DMS53 (cell line): ENCODE measurements at regions not wholly inside any gene's neighbourhood (a gene's known extent, or its start where the extent isn't known, plus 50 kb on each side); places are given as distances from the start of the nearest gene placed in this dataset.
"Not testable (repeated sequence)": the region's sequence is repeated elsewhere in the genome, so short reads cannot be mapped to it uniquely, and the experiment has no call there.

Source experiments
- DNase-seq: peaks from one replicate; lab custom pipeline; 2025; lab: John Stamatoyannopoulos, UW

DNA sequence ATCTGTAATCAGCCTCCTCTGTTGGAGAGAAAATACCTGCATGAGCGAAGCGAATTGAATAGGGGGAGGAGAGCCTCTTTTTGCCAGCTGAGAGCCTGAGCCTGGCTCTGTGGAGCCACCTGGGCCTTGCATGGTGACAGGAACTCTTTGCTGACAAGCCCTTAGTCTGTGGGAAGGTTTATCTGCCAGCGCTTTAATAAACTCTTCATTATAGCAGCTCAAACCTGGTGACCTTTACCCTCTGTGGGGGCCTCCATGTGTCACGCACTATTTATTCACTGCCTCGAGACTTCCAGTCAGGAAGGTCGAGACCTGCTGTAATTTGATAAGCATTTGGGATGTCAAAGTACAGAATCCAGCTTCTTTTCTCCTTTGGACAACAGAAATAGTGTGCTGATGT is 282.6 kb downstream of the CBLN1 start:
- no peak for DNase-seq

DNA sequence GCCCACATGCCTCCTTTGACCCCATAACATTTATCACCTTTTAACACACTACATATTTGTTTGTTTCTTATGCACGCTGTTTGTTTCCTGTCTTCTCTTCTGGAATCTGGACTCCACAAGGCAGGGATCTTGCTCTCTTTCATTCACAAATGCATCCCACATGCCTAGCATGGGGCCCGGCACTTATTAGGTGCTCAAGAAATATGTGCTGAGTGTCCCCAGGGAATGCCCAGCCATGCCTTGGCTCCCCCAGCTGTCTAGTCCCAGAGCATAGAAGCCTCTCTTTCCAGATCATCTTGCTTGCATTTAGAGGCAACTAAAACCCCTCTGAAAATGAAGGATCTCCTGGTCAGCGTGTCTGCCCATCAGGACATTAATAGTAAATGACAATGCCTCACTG is 283.7 kb downstream of the CBLN1 start:
- no peak for DNase-seq

DNA sequence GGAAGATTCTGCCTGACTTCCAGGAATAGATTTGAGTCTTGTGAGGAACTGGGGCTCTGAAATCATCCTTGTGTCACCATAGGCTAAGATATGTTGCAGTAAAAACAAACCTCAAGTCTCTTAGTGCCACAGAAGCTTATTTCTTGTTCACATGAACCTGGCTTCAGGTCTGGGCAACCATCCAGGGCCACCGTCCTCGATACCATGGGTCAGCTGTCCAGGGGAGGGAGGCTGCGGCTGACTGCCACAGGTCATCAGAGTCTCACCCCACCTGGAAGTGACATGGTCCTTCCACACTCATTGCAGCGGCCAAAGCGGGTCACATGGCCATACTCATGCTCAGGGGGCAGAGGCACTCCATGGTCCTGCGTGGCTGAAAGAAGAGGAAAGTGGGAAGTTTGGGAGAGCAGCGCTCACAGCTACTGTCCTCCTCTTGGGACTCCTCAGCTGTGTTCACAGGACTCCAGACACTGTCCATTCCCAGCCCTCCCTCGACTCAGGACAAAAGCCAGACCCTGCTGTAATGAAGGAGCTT is 284.5 kb downstream of the CBLN1 start:
- DNase-seq = no peak

DNA sequence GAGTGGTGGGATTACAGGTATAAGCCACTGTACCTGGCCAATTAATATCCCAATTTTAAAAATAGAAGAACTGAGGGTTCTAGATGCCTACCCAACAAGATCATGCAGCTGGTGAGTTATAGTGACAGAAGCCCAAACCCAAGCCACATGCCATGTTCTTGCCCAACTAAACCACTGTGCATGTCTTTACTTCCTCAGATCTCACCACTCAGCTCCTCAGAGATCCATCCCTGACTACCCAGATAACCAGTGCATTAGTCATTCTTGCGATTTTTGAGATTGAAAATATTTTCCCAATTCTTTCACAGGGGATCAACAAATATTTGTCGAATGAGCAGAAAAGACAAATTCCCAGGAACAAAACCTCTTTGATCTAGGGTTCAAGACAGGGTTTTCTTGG is 303.1 kb downstream of the CBLN1 start:
- no peak for DNase-seq

DNA sequence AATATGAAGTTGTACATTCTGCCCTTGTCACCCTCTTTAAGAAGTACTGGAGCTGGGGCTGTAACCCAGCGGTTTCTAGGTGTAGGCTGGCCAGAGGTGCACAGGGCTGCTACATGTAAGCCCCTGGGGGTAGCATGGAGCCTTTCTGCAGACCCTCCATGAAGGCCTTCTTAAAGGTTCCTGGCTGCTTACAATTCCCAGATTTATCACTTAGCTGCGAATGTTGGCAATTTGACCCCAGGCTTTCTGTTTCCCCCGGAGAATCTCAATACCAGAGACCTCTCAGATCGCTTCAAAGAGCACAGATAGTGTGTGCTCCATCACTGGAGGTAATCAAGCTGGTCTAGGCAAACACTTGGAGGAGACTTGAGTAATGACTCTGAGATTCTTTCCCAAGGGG is 309.4 kb downstream of the CBLN1 start:
- no peak for DNase-seq

DNA sequence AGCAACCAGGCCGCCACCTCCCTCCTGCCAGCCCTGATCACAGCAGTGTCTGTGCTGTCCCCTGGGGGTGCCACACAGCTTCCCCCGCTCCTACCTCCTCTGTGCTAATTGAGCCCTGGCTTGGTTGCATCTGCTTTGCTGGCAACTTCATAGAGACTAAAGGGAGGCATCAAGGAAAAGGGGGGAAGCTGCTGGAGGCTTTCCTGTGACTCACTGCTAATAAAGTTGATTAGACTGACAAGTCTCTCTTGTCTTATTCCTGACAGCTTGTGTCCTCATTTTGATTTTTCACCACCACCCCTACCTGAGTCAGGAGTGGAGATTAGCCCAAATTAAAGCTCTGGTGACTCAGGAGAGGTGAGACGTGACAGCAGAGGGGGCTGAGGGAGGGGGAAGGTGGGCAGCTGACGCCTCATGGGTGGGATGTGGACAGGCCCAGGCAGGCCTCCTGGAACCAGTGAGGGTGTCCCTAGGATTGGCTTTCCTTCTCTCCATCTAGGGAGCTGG is 310.0 kb downstream of the CBLN1 start:
- no peak for DNase-seq

DNA sequence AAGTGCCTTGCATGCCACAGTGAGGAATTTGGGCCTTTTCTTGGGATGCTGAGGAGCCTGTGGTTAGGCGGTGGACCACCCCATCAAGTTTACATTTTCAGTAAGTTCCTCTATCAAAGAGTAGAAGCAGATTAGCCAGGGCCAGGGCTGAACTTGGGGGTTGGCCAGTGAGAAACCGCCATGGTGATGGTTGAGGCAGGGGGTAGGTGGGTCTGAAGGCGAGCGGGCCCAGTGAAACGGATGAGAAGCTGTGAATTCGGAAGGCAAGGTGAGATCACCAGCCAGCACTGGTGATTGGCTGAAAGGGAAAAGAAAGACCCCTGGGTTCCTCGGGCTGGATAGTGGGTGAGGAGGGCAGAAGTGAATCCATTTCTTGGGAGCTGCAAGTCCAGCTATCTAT is 311.4 kb downstream of the CBLN1 start:
- no peak for DNase-seq

DNA sequence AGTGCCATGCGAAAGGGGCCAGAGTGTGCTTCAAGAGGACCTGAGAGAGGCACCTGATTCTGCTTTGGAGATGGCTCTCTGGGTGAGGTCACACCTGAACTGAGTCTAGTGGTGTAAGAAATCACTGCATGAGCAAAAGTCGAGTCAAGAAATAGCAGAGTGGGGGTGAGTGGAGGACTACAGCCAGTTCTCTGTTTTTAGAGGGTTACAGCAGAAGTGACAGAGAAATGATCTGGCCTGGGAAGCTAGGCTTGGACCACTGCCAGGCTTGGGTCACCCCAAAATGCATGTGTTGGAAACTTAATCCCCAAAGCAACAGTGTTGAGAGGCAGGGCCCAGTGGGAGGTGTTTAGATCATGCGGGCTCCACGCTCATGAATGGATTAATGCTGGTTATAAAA is 312.0 kb downstream of the CBLN1 start:
- DNase-seq = no peak

DNA sequence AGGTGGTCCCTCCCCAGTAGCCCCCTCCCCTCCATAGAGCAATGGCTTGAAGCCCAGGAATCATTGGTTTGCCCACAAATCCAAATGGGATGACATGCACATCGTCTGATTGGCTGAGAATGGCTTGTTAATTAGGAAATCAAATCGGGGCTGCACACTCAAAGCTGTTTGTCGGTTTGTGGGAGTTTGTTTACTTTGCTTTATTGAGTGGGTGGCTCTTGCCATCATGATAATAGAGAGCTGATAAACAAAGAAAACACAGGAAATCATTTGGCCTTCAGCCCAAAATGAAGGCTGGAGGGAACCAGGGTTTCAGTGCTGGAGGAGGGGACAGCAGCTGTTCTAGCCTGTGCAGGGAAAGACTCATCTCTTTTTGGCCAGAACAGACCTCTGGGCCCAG is 316.3 kb downstream of the CBLN1 start:
- no peak for DNase-seq

DNA sequence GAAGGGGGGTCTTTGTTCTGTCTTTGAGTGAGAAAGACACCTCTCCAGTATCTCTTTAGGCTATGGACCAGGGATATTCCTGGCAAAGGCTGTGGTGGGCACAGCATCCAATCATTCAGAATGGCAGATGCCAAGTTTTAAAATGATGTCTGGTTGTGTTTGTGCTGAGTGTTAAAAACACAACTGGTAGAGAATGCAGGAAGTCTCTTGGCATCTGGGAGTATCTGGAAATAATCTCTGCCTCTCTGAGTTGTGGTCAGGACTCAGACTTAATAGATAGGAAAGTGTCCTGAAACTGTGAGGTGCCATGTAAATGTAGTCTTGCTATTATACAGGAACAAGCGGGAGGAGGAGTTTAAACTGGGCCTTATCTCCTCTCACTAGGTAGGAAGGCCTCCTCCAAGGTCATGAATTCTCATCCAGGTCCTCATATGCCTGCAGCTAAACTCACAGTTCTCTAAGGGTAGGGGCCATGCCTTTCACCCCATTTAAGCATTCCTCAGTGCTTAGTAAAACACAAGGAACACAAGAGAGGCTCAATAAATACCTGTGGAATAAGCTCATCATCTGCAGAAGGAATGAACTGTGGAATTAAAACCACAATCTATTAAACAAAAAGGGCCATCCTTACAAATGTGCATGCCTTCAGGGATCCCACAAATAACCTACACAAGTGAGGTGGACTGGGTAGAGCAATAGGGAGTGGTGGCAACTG is 317.6 kb downstream of the CBLN1 start:
- DNase-seq = no peak

DNA sequence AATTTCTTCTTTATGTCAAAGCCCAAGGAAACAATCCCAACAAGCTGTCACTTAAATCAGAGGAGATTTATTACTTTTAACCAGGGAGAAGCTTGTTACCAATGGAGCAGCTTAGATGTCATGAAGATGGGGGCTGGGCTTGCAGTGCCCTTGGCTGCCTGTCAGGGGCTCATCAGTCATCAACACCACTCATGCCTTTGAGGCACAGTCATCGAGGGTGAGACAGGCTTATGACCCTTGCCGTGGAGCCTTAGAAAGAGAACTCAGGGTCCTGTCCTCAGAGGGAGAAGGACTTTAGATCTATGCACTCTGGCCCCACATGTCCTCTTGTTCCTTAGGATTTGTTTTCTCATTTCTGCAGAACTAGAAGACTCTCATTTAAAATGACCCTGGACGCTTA is 318.3 kb downstream of the CBLN1 start:
- no peak for DNase-seq

DNA sequence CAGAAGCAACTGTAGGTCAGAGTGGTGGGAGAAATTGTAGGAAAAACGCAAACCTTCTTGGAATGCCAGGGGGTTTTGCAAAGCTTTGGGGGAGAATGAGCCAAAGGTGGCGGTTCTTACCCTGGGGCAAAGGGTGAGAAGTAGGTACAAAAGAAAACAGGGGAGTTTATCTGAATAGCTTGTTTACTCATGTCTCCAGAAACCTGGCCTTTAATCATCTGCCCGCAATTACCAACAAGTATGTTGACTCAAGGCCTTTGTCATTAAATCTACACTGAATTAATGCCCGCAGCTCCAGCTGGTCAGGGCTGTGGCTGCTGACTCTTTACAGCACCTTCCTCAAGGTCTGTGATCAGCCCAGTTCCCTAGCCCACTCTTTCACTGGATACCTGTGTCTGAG is 320.1 kb downstream of the CBLN1 start:
- no peak for DNase-seq

DNA sequence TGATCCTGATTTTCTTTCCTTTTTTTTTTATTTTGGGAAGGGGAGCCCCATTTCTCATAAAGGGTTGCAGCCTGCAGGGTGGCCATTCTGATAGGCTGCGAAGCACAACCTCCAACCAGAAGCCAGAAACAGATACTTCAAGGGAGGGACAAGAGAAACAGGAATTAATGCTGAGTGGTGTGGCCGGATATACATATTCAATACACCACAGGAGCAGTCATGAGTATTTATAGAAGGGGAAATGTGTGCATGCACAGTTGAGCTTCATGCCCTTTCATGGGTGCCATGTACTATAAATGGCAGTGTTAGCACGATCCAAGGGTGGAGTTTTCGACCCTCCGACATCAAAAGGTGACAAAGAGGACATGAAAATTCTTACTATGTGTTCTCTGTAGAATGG is 320.8 kb downstream of the CBLN1 start:
- DNase-seq = no peak

DNA sequence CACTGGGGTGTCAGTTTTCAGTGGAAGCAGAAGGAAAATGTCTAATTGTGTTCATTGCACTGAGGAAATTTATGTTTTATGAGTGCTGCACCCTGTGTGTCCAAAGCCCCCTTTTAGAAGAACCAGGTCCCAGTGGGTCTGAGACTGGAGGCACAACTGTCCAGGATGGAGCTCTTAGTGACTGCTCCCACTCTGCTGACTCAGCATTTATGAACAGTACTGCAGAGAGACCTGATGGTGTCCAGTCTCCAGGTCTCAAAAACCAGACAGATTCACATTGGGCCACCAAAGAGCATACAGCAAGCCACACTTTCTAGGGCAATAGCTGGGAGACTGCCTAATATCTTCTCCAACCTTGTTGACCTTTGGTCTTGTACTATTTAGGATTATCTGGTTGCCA is 321.9 kb downstream of the CBLN1 start:
- no peak for DNase-seq

DNA sequence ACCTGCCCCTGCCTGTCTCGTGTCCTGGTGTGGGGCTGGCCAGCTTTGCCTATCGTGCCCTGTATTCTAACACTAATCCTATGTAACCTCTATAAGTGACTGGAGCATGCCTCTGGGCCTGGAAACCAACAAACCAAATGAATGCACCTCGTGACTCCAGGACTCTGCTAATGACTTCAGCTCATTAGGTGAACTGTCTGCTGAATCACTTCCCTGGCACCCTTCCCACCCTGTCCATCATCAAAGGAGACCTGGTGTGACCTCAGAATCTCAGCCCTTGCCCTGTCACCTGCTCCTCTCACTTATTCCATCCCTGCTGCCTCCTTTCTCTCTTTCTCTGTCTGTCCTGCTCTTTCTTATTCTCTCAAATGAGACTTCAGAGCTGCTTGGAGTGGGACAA is 322.4 kb downstream of the CBLN1 start:
- DNase-seq = no peak

DNA sequence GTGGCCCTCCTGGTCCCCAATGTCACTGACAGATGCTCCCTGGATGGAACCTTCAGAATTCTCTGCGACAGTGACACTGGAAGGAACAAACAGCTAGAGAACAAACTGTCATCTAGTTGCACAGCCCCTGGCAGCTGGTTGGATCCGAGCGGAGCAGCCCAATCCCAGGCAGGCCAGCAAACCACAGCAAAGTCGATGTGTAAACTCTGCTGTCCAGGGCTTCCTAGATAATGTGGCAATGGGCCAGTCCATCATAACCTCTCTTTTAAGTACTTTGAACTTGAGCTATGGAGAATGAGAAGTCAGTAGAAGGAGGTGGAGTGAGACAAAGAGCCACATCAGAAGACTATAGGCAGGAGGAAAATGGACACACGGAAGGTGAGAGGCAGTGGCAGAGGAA is 323.0 kb downstream of the CBLN1 start:
- DNase-seq = no peak

DNA sequence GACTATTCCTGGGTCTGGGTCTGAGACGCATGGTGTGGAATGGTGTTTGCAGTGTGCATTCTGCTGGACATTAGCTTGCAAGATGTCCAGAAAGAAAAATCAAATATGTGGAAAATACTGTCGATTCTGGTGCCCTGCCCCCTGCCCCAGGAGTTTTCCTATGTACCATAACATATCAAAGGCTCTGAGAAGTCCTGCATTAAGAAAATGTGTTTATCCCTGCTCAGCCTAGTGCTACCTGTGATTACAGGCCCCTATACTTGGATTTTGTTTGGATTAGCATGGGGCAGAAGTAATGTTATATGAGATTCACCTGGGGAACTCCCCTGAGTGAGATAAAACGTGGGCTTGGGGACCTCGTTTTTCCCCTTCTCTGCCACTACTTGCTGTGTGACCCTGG is 325.0 kb downstream of the CBLN1 start:
- DNase-seq = no peak

DNA sequence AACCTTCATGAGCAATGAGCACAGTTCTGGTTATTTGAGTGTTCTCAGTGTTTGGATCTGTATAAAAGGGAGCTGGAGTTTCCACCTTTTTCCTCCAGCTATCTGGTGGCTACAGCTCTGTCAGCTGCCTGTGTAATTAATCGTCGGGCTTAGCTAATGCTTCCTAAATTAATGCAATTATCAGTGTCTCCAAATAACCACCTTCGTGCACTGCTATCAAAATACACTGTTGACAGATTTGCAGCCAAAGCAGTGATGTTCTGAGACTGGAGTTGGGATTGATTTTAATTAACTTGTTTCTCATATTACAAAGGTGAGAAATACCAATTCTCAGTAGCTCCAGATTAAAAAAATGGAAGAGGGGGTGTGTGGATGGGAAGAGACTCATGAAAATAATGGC is 325.8 kb downstream of the CBLN1 start:
- DNase-seq = no peak

DNA sequence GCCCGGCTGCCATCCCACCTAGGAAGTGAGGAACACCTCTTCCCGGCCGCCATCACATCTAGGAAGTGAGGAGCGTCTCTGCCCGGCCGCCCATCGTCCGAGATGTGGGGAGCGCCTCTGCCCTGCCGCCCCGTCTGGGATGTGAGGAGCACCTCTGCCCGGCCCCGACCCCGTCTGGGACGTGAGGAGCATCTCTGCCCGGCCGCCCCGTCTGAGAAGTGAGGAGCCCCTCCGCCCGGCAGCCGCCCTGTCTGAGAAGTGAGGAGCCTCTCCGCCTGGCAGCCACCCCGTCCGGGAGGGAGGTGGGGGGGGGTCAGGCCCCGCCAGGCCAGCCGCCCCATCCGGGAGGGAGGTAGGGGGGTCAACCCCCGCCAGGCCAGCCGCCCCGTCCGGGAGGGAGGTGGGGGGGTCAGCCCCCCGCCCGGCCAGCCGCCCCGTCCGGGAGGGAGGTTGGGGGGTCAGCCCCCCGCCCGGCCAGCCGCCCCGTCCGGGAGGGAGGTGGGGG is 330.0 kb downstream of the CBLN1 start:
- not testable (repeated sequence) for DNase-seq

DNA sequence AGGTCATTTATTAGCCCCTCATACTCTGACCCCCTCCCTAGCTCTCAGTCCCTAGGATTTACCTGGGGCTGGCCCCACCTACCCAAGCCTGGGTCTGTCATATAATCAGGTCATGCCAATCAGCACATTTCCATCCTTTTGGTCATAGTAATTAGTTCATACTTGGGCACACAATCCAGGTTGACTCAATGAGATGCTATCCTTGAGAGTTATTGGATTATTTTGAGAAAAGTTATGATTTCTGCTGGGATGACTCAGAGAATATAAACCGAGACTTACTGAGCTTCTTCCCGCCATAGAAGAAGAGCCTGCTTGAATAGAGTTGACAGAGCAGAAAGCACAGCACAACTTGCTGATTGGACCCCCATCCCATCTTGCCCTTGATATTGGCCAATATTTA is 331.5 kb downstream of the CBLN1 start:
- DNase-seq = no peak

DNA sequence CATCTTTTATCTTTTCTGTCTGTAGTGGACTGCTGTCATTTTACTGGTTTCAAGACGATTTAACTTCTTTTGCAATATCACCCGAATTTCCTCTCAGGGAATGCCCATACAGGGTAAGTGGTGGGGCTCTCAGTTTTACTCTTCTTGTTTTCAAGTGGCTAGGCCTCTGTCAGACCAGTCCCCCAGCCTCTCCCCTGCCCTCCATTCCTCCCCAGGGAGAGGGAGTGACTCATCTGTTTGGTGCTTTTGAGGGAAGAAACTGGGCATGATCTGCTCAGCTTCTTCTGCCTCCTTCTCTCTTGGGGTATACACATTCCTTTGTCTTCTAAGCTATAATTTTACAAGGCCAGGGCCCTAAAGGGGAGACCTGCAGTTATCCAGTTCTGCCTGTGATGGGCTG is 332.0 kb downstream of the CBLN1 start:
- no peak for DNase-seq

DNA sequence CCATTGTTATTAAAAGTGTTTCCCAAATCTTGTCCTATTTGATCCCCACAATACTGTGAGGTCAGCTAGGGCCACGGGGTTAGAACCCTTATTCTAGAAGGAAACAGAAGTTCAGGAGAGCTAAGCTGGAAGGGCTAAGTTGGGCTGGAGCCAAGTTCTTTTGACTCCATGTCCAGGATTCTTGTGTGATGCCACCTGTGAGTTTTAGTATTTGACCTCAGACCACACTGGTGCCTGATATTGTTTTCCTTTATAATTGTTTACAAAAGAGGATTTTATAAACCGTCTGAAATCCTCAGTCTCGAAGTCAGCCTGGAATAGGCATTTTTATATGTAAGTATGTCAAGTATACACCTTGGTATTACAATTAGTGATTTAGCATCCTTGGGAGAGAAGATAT is 332.7 kb downstream of the CBLN1 start:
- no peak for DNase-seq

DNA sequence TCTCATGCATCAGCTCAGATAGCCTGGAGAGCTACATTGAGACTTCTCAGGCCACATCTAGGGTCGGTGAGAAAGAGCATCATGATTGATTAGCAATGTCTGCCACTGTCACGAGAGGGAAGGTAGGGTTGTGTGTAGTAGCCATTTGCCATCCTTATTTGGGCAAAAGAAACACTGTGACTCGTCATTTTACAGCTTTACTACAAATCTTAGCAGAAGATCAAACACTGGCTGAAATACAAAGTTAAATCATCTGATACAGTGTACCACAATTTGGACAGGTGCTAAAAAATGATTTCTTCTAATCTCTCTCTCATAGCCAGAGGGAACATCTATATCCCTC is 334.3 kb downstream of the CBLN1 start:
- no peak for DNase-seq

DNA sequence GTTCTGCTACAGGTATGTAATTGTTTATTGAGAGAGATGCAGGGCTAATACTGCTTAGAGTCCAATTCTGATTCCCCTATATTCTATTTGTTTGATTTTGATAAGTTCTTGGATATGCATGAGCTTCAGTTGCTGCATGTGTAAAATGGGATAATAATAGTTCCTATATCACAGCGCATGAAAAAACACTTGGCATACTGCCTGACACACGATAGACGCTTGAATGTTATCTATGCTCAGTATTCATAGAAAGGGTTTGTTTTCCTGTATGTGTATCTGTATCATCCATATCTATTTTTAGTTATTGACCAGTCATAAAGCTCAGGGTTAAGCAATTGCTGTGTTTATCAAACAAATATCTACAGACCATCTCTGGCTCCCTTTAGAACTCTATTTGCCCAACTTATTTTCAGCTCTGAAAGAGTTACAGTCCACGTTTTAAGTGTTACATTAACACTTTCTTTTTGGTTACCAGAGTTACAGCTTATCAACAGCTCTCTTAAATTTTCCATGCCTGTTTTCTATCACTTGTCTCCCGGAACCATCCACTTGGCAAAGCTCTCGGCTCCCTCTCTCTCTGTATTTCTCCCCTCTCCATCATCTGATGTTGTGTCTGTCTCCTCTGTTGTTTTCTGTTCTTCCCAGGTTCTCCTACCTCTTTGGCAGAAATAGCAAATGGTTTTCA is 334.8 kb downstream of the CBLN1 start:
- DNase-seq = no peak
